Activated B cell treated with CpG ODN at 0.5 μM for 24 hours (primary cell): ENCODE measurements at regions not wholly inside any gene's neighbourhood (a gene's known extent, or its start where the extent isn't known, plus 50 kb on each side); places are given as distances from the start of the nearest gene placed in this dataset.

ENCODE experiments used
- ATAC-seq: fragments of 200-7000 bp; cut with Tn5 transposase; one replicate; pipeline ENCODE4 v1.10.0; 2021; ENCODE audit warnings: low read depth, mild to moderate bottlenecking, moderate library complexity
- CTCF ChIA-PET: fragments of 350-600 bp; sonication (Branson Sonifier 250); formaldehyde crosslinking; loops from one replicate; lab custom pipeline; 2021; ENCODE audit warnings: antibody characterized with exemption; lab: Charles Lee
- POLR2A ChIA-PET: fragments of 350-600 bp; sonication (Branson Sonifier 250); formaldehyde crosslinking; loops from one replicate; lab custom pipeline; 2021; ENCODE audit warnings: antibody characterized with exemption; lab: Charles Lee
- DNase-seq: peaks from one replicate; pipeline ENCODE4 v3.0.0; 2022
- H3K27ac Mint-ChIP-seq: one replicate; pipeline ENCODE4 v1.8.0; 2020; ENCODE audit warnings: mixed read lengths
- H3K27me3 Mint-ChIP-seq: one replicate; pipeline ENCODE4 v1.8.0; 2021; ENCODE audit warnings: mixed read lengths
- H3K36me3 Mint-ChIP-seq: one replicate; pipeline ENCODE4 v1.8.0; 2021; ENCODE audit warnings: low read depth, mixed read lengths
- H3K4me1 Mint-ChIP-seq: one replicate; pipeline ENCODE4 v1.8.0; 2021; ENCODE audit warnings: mixed read lengths
- H3K4me3 Mint-ChIP-seq: one replicate; pipeline ENCODE4 v1.8.0; 2020; ENCODE audit warnings: mild to moderate bottlenecking, mixed read lengths
- H3K9me3 Mint-ChIP-seq: one replicate; pipeline ENCODE4 v1.8.0; 2020; ENCODE audit warnings: mixed read lengths
- CTCF ChIP-seq: fragments of 200-600 bp; IDR thresholded peaks from one replicate; pipeline ENCODE4 v1.8.0; 2022; ENCODE audit warnings: antibody characterized with exemption, mild to moderate bottlenecking
- intact Hi-C: fragments of 100-400 bp; cut with micrococcal nuclease; formaldehyde crosslinking; loops from one replicate; pipeline ENCODE4 v1.15.1; 2024

GRCh38 chr11:114790910-114791309, 112.6 kb downstream of the NXPE2 start:
- no peaks in the 10 kb centered on the region for H3K36me3 Mint-ChIP-seq
- no peaks in the 10 kb centered on the region for H3K4me1 Mint-ChIP-seq
- ChIA-PET POLR2A (no interaction called here), CTCF (no interaction called here)
- ATAC-seq (no peak), DNase-seq (no peak)
- TF ChIP-seq CTCF = no peak
- no peaks in the 10 kb centered on the region for H3K9me3 Mint-ChIP-seq
- H3K27me3 Mint-ChIP-seq = peaks cover 3% of the 10 kb centered on the region
- no peak overlapping the region for H3K27ac Mint-ChIP-seq
- H3K4me3 Mint-ChIP-seq = no peak overlapping the region
- intact Hi-C loops = no loop called here

GRCh38 chr11:114794048-114794684, 115.8 kb downstream of the NXPE2 start:
- DNase-seq (no peak), ATAC-seq (no peak)
- Mint-ChIP-seq H3K27me3 (peaks cover 9% of the 10 kb centered on the region), H3K4me1 (no peaks in the 10 kb centered on the region), H3K36me3 (no peaks in the 10 kb centered on the region), H3K4me3 (no peak overlapping the region), H3K27ac (no peak overlapping the region), H3K9me3 (no peaks in the 10 kb centered on the region)
- no peak for TF ChIP-seq CTCF
- intact Hi-C loops = no loop called here
- POLR2A ChIA-PET = no interaction called here
- CTCF ChIA-PET = no interaction called here

- intact Hi-C loops = no loop called here
- Mint-ChIP-seq H3K27ac (no peak overlapping the region), H3K36me3 (no peaks in the 10 kb centered on the region), H3K9me3 (no peaks in the 10 kb centered on the region), H3K4me1 (no peaks in the 10 kb centered on the region), H3K27me3 (peaks cover 16% of the 10 kb centered on the region), H3K4me3 (no peak overlapping the region)
- POLR2A ChIA-PET = no interaction called here
- ATAC-seq (no peak), DNase-seq (no peak)
- no peak for TF ChIP-seq CTCF
- CTCF ChIA-PET = no interaction called here
Measured at GRCh38 chr11:114796954-114797721, 118.8 kb downstream of the NXPE2 start.

- no peaks in the 10 kb centered on the region for H3K9me3 Mint-ChIP-seq
- ATAC-seq (no peak), DNase-seq (no peak)
- peaks cover 16% of the 10 kb centered on the region for H3K27me3 Mint-ChIP-seq
- H3K27ac Mint-ChIP-seq = no peak overlapping the region
- CTCF ChIA-PET = no interaction called here
- no peak overlapping the region for H3K4me3 Mint-ChIP-seq
- no peaks in the 10 kb centered on the region for H3K36me3 Mint-ChIP-seq
- H3K4me1 Mint-ChIP-seq = no peaks in the 10 kb centered on the region
- POLR2A ChIA-PET = no interaction called here
- no peak for TF ChIP-seq CTCF
- intact Hi-C loops = no loop called here
Measured at GRCh38 chr11:114799476-114799875, 121.1 kb downstream of the NXPE2 start.

- no peak overlapping the region for H3K4me3 Mint-ChIP-seq
- H3K9me3 Mint-ChIP-seq = no peaks in the 10 kb centered on the region
- H3K36me3 Mint-ChIP-seq = no peaks in the 10 kb centered on the region
- DNase-seq (no peak), ATAC-seq (no peak)
- H3K27ac Mint-ChIP-seq = no peak overlapping the region
- intact Hi-C loops = no loop called here
- TF ChIP-seq CTCF = no peak
- POLR2A ChIA-PET = no interaction called here
- peaks cover 16% of the 10 kb centered on the region for H3K27me3 Mint-ChIP-seq
- H3K4me1 Mint-ChIP-seq = no peaks in the 10 kb centered on the region
- CTCF ChIA-PET = no interaction called here
Measured at GRCh38 chr11:114801773-114802172, 123.4 kb downstream of the NXPE2 start.
